ENCODE measurements at regions not wholly inside any gene's neighbourhood (a gene's known extent, or its start where the extent isn't known, plus 50 kb on each side); places are given as distances from the start of the nearest gene placed in this dataset.

- no peak for DNase-seq
Observed at GRCh38 chr22:47604563-47604962, 842.1 kb downstream of the TBC1D22A start.

GRCh38 chr22:47602732-47603131, 840.3 kb downstream of the TBC1D22A start:
- no peak for DNase-seq

GRCh38 chr22:47601666-47602065, 839.2 kb downstream of the TBC1D22A start:
- DNase-seq = no peak

- DNase-seq = no peak
Observed at GRCh38 chr22:47600791-47601625, 838.6 kb downstream of the TBC1D22A start.

- DNase-seq = no peak
Observed at GRCh38 chr22:47600281-47600680, 837.8 kb downstream of the TBC1D22A start.

- no peak for DNase-seq
Observed at GRCh38 chr22:47599753-47600152, 837.3 kb downstream of the TBC1D22A start.

- no peak for DNase-seq
Observed at GRCh38 chr22:47598864-47599263, 836.4 kb downstream of the TBC1D22A start.

- no peak for DNase-seq
Observed at GRCh38 chr22:47597041-47597440, 834.6 kb downstream of the TBC1D22A start.

GRCh38 chr22:47596176-47596690, 833.8 kb downstream of the TBC1D22A start:
- no peak for DNase-seq

- DNase-seq = no peak
Observed at GRCh38 chr22:47594836-47595521, 832.5 kb downstream of the TBC1D22A start.

GRCh38 chr22:47593911-47594311, 831.5 kb downstream of the TBC1D22A start:
- no peak for DNase-seq

- DNase-seq = no peak
Observed at GRCh38 chr22:47593291-47593690, 830.8 kb downstream of the TBC1D22A start.

GRCh38 chr22:47592791-47593190, 830.3 kb downstream of the TBC1D22A start:
- no peak for DNase-seq

GRCh38 chr22:47591709-47592108, 829.3 kb downstream of the TBC1D22A start:
- DNase-seq = no peak

- no peak for DNase-seq
Observed at GRCh38 chr22:47591016-47591415, 828.6 kb downstream of the TBC1D22A start.

GRCh38 chr22:47589271-47590250, 827.1 kb downstream of the TBC1D22A start:
- no peak for DNase-seq

- no peak for DNase-seq
Observed at GRCh38 chr22:47588578-47588960, 826.1 kb downstream of the TBC1D22A start.

GRCh38 chr22:47587861-47588577, 825.6 kb downstream of the TBC1D22A start:
- DNase-seq = no peak

GRCh38 chr22:47587361-47587760, 824.9 kb downstream of the TBC1D22A start:
- DNase-seq = no peak

- DNase-seq = no peak
Observed at GRCh38 chr22:47586946-47587345, 824.5 kb downstream of the TBC1D22A start.

- no peak for DNase-seq
Observed at GRCh38 chr22:47586038-47586437, 823.6 kb downstream of the TBC1D22A start.

GRCh38 chr22:47583959-47584562, 821.6 kb downstream of the TBC1D22A start:
- no peak for DNase-seq
